NB4 (cell line): ENCODE measurements at regions not wholly inside any gene's neighbourhood (a gene's known extent, or its start where the extent isn't known, plus 50 kb on each side); places are given as distances from the start of the nearest gene placed in this dataset.

ENCODE experiments used
- DNase-seq: peaks from one replicate; pipeline ENCODE4 v3.0.0; 2010; ENCODE audit warnings: low read depth
- H3K4me3 ChIP-seq: one replicate; pipeline ENCODE4 v1.5.1; 2011; ENCODE audit warnings: mild to moderate bottlenecking, low read depth, low read length, moderate library complexity
- MYC ChIP-seq: IDR thresholded peaks from 2 replicates; pipeline ENCODE4 v1.6.1; 2011; ENCODE audit warnings: low read depth, low read length
- POLR2A ChIP-seq: IDR thresholded peaks from 2 replicates; pipeline ENCODE4 v1.6.1; 2011; ENCODE audit warnings: mild to moderate bottlenecking; ENCODE audit not compliant: insufficient read length; ENCODE audit errors: extremely low read depth
- TF ChIP-seq, protein P1 (sequence below): IDR thresholded peaks from one replicate; pipeline ENCODE4 v1.5.1; 2012; ENCODE audit warnings: low read depth, low read length
- TF ChIP-seq, protein P2 (sequence below): IDR thresholded peaks from 2 replicates; pipeline ENCODE4 v1.6.1; 2011; ENCODE audit warnings: low read depth, low read length

DNA sequence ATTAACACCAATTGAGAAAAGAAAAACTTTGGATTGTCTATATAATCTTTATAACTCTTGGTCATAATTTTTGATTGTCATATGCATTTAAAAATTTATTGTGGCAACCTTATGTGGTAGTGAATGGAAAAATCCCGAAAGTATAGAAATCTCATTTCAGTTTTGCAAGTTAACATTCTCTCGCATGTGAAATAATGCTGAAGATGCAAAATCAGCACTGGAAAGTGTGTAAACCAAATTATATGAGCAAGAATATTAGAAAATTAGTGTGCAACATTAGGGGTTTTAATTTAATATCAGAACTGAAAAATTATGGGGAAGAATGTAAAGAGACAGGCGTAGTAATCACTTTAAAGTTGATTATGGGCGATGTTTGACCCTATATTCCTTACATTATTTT lies 1472.8 kb downstream of the PCDH7 start:
- DNase-seq: no peak
- H3K4me3 ChIP-seq: no peak overlapping the region
- TF ChIP-seq, protein P1, sequence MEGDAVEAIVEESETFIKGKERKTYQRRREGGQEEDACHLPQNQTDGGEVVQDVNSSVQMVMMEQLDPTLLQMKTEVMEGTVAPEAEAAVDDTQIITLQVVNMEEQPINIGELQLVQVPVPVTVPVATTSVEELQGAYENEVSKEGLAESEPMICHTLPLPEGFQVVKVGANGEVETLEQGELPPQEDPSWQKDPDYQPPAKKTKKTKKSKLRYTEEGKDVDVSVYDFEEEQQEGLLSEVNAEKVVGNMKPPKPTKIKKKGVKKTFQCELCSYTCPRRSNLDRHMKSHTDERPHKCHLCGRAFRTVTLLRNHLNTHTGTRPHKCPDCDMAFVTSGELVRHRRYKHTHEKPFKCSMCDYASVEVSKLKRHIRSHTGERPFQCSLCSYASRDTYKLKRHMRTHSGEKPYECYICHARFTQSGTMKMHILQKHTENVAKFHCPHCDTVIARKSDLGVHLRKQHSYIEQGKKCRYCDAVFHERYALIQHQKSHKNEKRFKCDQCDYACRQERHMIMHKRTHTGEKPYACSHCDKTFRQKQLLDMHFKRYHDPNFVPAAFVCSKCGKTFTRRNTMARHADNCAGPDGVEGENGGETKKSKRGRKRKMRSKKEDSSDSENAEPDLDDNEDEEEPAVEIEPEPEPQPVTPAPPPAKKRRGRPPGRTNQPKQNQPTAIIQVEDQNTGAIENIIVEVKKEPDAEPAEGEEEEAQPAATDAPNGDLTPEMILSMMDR: no peak
- TF ChIP-seq POLR2A (no peak), MYC (no peak)
- TF ChIP-seq, protein P2, sequence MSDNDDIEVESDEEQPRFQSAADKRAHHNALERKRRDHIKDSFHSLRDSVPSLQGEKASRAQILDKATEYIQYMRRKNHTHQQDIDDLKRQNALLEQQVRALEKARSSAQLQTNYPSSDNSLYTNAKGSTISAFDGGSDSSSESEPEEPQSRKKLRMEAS: no peak

DNA sequence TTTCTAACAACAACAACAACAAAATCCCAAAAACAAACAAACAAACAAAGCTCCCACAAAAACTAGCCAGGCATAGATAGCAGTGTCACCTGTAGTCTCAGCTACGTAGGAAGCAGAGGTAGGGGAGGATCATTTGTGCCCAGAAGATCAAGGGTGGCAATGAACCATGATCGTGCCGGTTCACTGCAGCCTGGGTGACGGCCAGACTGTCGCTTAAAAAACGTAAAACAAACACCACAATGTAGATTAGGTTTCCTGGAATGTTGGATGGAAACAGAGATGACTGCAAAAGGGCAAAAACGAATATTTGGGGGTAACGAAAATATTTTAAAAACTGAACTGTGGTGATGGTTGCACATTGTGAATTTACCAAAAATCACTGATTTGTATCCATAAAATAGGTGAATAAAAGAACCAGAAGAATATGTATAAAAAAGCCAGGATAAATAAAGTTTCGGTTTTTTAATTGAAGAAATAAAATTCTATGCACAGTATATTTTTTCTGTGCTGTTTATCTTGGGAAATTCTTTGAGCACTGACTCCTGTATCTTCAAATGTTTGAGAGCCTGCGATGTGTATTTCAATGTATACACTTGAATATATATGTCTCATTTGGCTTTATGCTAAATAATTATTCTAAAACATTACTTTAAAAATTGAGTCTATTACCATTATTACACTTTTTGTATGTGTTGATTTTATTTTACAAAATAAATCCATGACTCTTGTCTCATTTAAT lies 1477.0 kb downstream of the PCDH7 start:
- TF ChIP-seq, protein P2: no peak
- TF ChIP-seq, protein P1: no peak
- TF ChIP-seq POLR2A (no peak), MYC (no peak)
- DNase-seq: no peak
- no peak overlapping the region for H3K4me3 ChIP-seq

GRCh38 chr4:32199639-32200038 lies 1479.5 kb downstream of the PCDH7 start:
- DNase-seq: no peak
- TF ChIP-seq, protein P1: no peak
- TF ChIP-seq POLR2A (no peak), MYC (no peak)
- TF ChIP-seq, protein P2: no peak
- H3K4me3 ChIP-seq: no peak overlapping the region

GRCh38 chr4:32203340-32203739 lies 1483.2 kb downstream of the PCDH7 start:
- H3K4me3 ChIP-seq: no peak overlapping the region
- TF ChIP-seq, protein P2: no peak
- TF ChIP-seq, protein P1: no peak
- TF ChIP-seq POLR2A: no peak
- DNase-seq: no peak

GRCh38 chr4:32206756-32207155 lies 1486.6 kb downstream of the PCDH7 start:
- DNase-seq: no peak
- H3K4me3 ChIP-seq: no peak overlapping the region
- TF ChIP-seq MYC: no peak
- TF ChIP-seq, protein P2: no peak

DNA sequence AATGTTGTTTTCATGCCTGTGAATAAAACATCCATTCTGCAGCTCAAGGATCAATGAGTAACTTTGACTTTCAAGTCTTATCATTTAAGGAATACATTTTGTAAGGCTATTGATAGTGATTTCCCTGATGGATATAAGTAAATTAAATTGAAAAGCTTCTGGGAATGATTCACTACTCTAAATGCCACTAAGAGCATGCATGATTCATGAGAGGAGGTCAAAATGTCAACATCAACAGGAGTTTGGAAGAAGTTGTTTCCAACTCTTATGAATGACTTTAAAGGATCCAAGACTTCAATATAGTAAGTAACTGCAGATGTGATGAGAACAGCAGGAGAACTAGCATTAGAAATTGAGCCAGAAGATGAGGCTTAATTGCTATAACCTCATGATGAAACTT lies 1487.3 kb downstream of the PCDH7 start:
- H3K4me3 ChIP-seq: no peak overlapping the region
- DNase-seq: no peak
- TF ChIP-seq, protein P1: no peak
- TF ChIP-seq, protein P2: no peak
- TF ChIP-seq POLR2A (no peak), MYC (no peak)
